Endothelial cell of umbilical vein (primary cell): ENCODE measurements at regions not wholly inside any gene's neighbourhood (a gene's known extent, or its start where the extent isn't known, plus 50 kb on each side); places are given as distances from the start of the nearest gene placed in this dataset.

Experiments
- BruUV-seq: library from RNA; stranded (reverse); fragments of 400-500 nt; replicated peaks from 2 replicates; lab custom pipeline; 2021; lab: Mats Ljungman, UMichigan
- CTCF ChIA-PET: fragments of 300-600, 350-600 bp; sonication (Branson Sonifier 250); formaldehyde crosslinking; loops from one replicate; lab custom pipeline; 2021; ENCODE audit warnings: antibody characterized with exemption, inconsistent platforms; lab: Charles Lee
- POLR2A ChIA-PET: fragments of 300-600, 350-600 bp; sonication (Branson Sonifier 250); formaldehyde crosslinking; loops from one replicate; lab custom pipeline; 2021; ENCODE audit warnings: antibody characterized with exemption, inconsistent platforms; lab: Charles Lee
- DNase-seq: peaks from one replicate; pipeline ENCODE4 v3.0.0-alpha.2; 2011; ENCODE audit warnings: low read depth, low spot score
- FAIRE-seq: peaks from 2 replicates; lab custom pipeline; 2011; peaks lifted over from hg19 to GRCh38; lab: Jason Lieb, UNC
- H2AFZ ChIP-seq: 2 replicates; pipeline ENCODE4 v1.6.0; 2012; ENCODE audit warnings: low read depth, low read length, control low read depth, inconsistent platforms
- H3K27ac ChIP-seq: 2 replicates; pipeline ENCODE4 v1.5.1; 2011; ENCODE audit warnings: low read depth, mild to moderate bottlenecking, control low read depth, low read length, moderate library complexity; ENCODE audit not compliant: insufficient read depth
- H3K27me3 ChIP-seq, 2 experiments: 2 replicates each; pipeline versions ENCODE4 v1.6.0 to v1.6.1; 2011; ENCODE audit warnings: low read length in 2 of 2, mixed read lengths in 1 of 2; ENCODE audit not compliant: control insufficient read depth in 2 of 2, insufficient read depth in 2 of 2
- H3K36me3 ChIP-seq, 2 experiments: 2 replicates in 1 of 2; 3 replicates in 1 of 2; pipeline ENCODE4 v1.5.1; 2011; ENCODE audit warnings: low read length in 2 of 2, mild to moderate bottlenecking in 1 of 2, moderate library complexity in 1 of 2; ENCODE audit not compliant: control insufficient read depth in 2 of 2, insufficient read depth in 2 of 2; ENCODE audit errors: extremely low read depth in 1 of 2
- H3K4me1 ChIP-seq: 3 replicates; pipeline ENCODE4 v1.5.1; 2011; ENCODE audit warnings: mild to moderate bottlenecking, low read length; ENCODE audit not compliant: control insufficient read depth, insufficient read depth; ENCODE audit errors: extremely low read depth
- H3K4me2 ChIP-seq: 2 replicates; pipeline ENCODE4 v1.6.1; 2011; ENCODE audit warnings: low read length, control low read depth, mixed read lengths; ENCODE audit not compliant: insufficient read depth
- H3K4me3 ChIP-seq, 3 experiments: fragments of 200-600 bp in 1 of 3; sonication (generic), shearing (Covaris generic) in 1 of 3; replicated peaks in 1 of 3; 2 replicates each; pipeline ENCODE4 v1.5.1; 2011 to 2016; ENCODE audit warnings: control low read depth in 3 of 3, low read length in 3 of 3, mild to moderate bottlenecking in 2 of 3, inconsistent platforms in 1 of 3, low read depth in 1 of 3, moderate library complexity in 1 of 3; ENCODE audit not compliant: insufficient read depth in 1 of 3
- H3K79me2 ChIP-seq: 2 replicates; pipeline ENCODE4 v1.6.0; 2012; ENCODE audit warnings: low read length, inconsistent platforms; ENCODE audit not compliant: control insufficient read depth, insufficient read depth
- H3K9ac ChIP-seq: replicated peaks from 2 replicates; pipeline ENCODE3; 2011; ENCODE audit warnings: low read length, control low read depth; ENCODE audit not compliant: insufficient read depth; ENCODE audit errors: extremely low read depth
- H3K9me1 ChIP-seq: replicated peaks from 3 replicates; pipeline ENCODE4 v1.6.0; 2011; ENCODE audit warnings: mild to moderate bottlenecking, low read length; ENCODE audit not compliant: control insufficient read depth, insufficient read depth; ENCODE audit errors: extremely low read depth
- H3K9me3 ChIP-seq: replicated peaks from 2 replicates; pipeline ENCODE4 v1.5.1; 2012; ENCODE audit warnings: low read length, inconsistent platforms; ENCODE audit not compliant: control insufficient read depth, insufficient read depth
- H4K20me1 ChIP-seq: replicated peaks from 2 replicates; pipeline ENCODE3; 2011; ENCODE audit warnings: mild to moderate bottlenecking, low read length; ENCODE audit not compliant: control insufficient read depth, insufficient read depth; ENCODE audit errors: extremely low read depth
- CTCF ChIP-seq, 2 donors: IDR thresholded peaks; 1 replicate in 1 of 2; 2 replicates in 1 of 2; pipeline ENCODE4 v1.5.1; 2011; ENCODE audit warnings: low read length in 2 of 2, mild to moderate bottlenecking in 2 of 2, moderate library complexity in 2 of 2, control low read depth in 1 of 2, inconsistent platforms in 1 of 2, low read depth in 1 of 2; ENCODE audit not compliant: insufficient read depth in 1 of 2; ENCODE audit errors: extremely low read depth in 1 of 2
- FOS ChIP-seq: IDR thresholded peaks from 2 replicates; pipeline ENCODE4 v1.6.1; 2011; ENCODE audit warnings: mild to moderate bottlenecking, low read length, moderate library complexity, borderline replicate concordance; ENCODE audit not compliant: insufficient read depth
- GATA2 ChIP-seq: IDR thresholded peaks from 2 replicates; pipeline ENCODE4 v1.7.0; 2011; ENCODE audit warnings: low read depth, mild to moderate bottlenecking, moderate library complexity, mixed read lengths, low read length; ENCODE audit not compliant: insufficient read length, insufficient read depth
- JUN ChIP-seq: IDR thresholded peaks from 2 replicates; pipeline ENCODE4 v1.6.1; 2011; ENCODE audit warnings: borderline replicate concordance, low read depth; ENCODE audit not compliant: insufficient read length, insufficient read depth
- POLR2A ChIP-seq: IDR thresholded peaks from 2 replicates; pipeline ENCODE4 v1.6.1; 2012; ENCODE audit warnings: low read depth, mild to moderate bottlenecking, control low read depth, low read length
- POLR2AphosphoS5 ChIP-seq: IDR thresholded peaks from 2 replicates; pipeline ENCODE4 v1.6.1; 2012; ENCODE audit warnings: low read depth, mild to moderate bottlenecking, control low read depth, low read length, moderate library complexity; ENCODE audit not compliant: insufficient read depth
- dilution Hi-C: fragments of 300-500 bp; cut with MboI; formaldehyde crosslinking; loops from one replicate; pipeline ENCODE4 v1.15.0; 2019; ENCODE audit warnings: low sequenced_read_pairs; ENCODE audit not compliant: extremely low pct_ligation_motif_present
- intact Hi-C: fragments of 100-400 bp; cut with micrococcal nuclease; formaldehyde crosslinking; loops from one replicate; pipeline ENCODE4 v1.10.0; 2022
- TF ChIP-seq, protein P1 (sequence below): IDR thresholded peaks from 2 replicates; pipeline ENCODE4 v1.6.1; 2011; ENCODE audit not compliant: insufficient read depth, insufficient read length

DNA sequence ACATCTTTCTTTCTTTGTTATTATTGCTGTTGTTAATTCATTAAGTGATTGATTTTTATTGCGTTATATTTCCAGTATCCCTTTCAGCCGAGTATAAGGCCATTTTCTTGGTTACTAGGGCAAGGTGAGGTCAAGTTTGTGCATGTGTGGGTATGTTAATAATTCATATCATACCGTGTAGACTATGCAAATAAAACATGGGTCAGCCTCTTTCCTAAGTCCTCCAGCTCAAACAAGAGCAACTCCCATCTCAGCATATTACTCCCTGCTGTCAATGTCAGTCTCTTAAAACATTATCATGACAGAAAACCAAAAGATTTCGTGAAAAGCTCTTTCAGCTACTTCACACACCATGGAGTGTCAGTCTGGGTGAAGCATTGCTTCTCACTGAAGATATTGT, 103.9 kb upstream of the ST8SIA2 start:
- Histone ChIP-seq H3K4me3 (no peak overlapping the region), H3K27ac (no peak overlapping the region), H3K9me3 (no peaks in the 10 kb centered on the region), H3K4me1 (no peaks in the 10 kb centered on the region), H3K27me3 (no peaks in the 10 kb centered on the region), H3K79me2 (no peaks in the 10 kb centered on the region), H3K36me3 (no peaks in the 10 kb centered on the region), H3K9ac (no peak overlapping the region), H3K4me2 (no peak overlapping the region), H3K9me1 (no peaks in the 10 kb centered on the region), H4K20me1 (no peaks in the 10 kb centered on the region), H2AFZ (no peak overlapping the region)
- ChIA-PET POLR2A (no interaction called here), CTCF (no interaction called here)
- FAIRE-seq (no peak), DNase-seq (no peak)
- intact Hi-C loops, result no loop called here
- dilution Hi-C loops, result no loop called here
- no TSS peak for BruUV-seq
- TF ChIP-seq GATA2, result no peak
- TF ChIP-seq, protein P1, sequence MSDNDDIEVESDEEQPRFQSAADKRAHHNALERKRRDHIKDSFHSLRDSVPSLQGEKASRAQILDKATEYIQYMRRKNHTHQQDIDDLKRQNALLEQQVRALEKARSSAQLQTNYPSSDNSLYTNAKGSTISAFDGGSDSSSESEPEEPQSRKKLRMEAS, result no peak
- TF ChIP-seq CTCF (IDR thresholded peaks at IDR 0.05; ENCODE audit: extremely low read depth in 1 of 2, insufficient read depth in 1 of 2, low read depth in 1 of 2, low read length in 2 of 2), result no peak
- TF ChIP-seq FOS, result no peak
- TF ChIP-seq POLR2AphosphoS5, result no peak
- TF ChIP-seq JUN, result no peak
- TF ChIP-seq POLR2A, result no peak
